ENCODE measurements at regions not wholly inside any gene's neighbourhood (a gene's known extent, or its start where the extent isn't known, plus 50 kb on each side); places are given as distances from the start of the nearest gene placed in this dataset.

- SMC1A ChIA-PET (ENCODE audit: uncharacterized antibody, unreplicated experiment) = no interaction called here
These were observed 114.9 kb upstream of the ATP10B start for GRCh38 chr5:160966921-160967320.

More at GRCh38 chr5:160966921-160967320, 114.9 kb upstream of the ATP10B start:
- H3K4me3 ChIP-seq = no peak overlapping the region
- H3K36me3 ChIP-seq (ENCODE audit: control insufficient read depth in 2 of 2, insufficient read depth in 2 of 2, low read length in 1 of 2) = no peaks in the 10 kb centered on the region
- no peak for DNase-seq (ENCODE audit: low read depth, low spot score)
- 0% methylated on average over 2 of the region's 2 CpGs for WGBS (ENCODE audit: insufficient coverage, insufficient replicate concordance, low lambda C conversion rate, missing lambda C conversion rate)
- H3K4me1 ChIP-seq (ENCODE audit: control insufficient read depth, insufficient read depth, low read length) = no peaks in the 10 kb centered on the region
- no TSS peak for BruUV-seq (replicated peaks)
- RAD21 ChIA-PET (ENCODE audit: unreplicated experiment) = interaction anchor here (1.9 kb wide), 1 partner anchor 123 kb away, joined by 4 read pairs; no protein-coding TSS in a partner anchor
- POLR2A ChIA-PET = no interaction called here
- H4K20me1 ChIP-seq (ENCODE audit: control insufficient read depth, insufficient read depth) = no peaks in the 10 kb centered on the region
- no peak overlapping the region for H2AFZ ChIP-seq (ENCODE audit: control insufficient read depth, low read depth, low read length)
- FAIRE-seq = no peak
- H3K9ac ChIP-seq (ENCODE audit: control insufficient read depth, insufficient read depth, low read length) = no peak overlapping the region
- ATAC-seq = no peak
- no peak overlapping the region for H3K4me2 ChIP-seq (ENCODE audit: control insufficient read depth, insufficient read depth)
- H3K27ac ChIP-seq (ENCODE audit: control insufficient read depth, insufficient read depth) = no peak overlapping the region
- H3K27me3 ChIP-seq (replicated peaks in 1 of 2; ENCODE audit: control insufficient read depth in 2 of 2, insufficient read depth in 2 of 2, low read length in 1 of 2) = no peaks in the 10 kb centered on the region
- TF ChIP-seq RB1 (IDR thresholded peaks at IDR 0.05; ENCODE audit: borderline replicate concordance) = no peak
- no peak for TF ChIP-seq E2F8 (IDR thresholded peaks at IDR 0.05; ENCODE audit: low read depth, partially characterized antibody)
- TF ChIP-seq USF1 (IDR thresholded peaks at IDR 0.05; ENCODE audit: borderline replicate concordance, extremely low read length, insufficient read depth, low read depth, low read length) = no peak
- TF ChIP-seq ELK1 (IDR thresholded peaks at IDR 0.05; ENCODE audit: low read depth, low read length) = no peak
- TF ChIP-seq MEF2B (IDR thresholded peaks at IDR 0.05; ENCODE audit: partially characterized antibody, poor library complexity, severe bottlenecking) = no peak
- no peak for TF ChIP-seq E2F4 (IDR thresholded peaks at IDR 0.05; ENCODE audit: low read depth, low read length)
- in situ Hi-C loops (cut with MboI) = no loop called here
- intact Hi-C loops (cut with micrococcal nuclease; ENCODE audit: unreplicated experiment) = loop anchor here (10.0 kb wide), 1 partner anchor 532 kb away; no protein-coding TSS in a partner anchor
- H3K79me2 ChIP-seq (ENCODE audit: control insufficient read depth, insufficient read depth, low read length) = no peaks in the 10 kb centered on the region
- CTCF ChIA-PET = no interaction called here
- H3K9me3 ChIP-seq (replicated peaks; ENCODE audit: control insufficient read depth, insufficient read depth, low read length) = no peaks in the 10 kb centered on the region

Measured in GM12878 (cell line).